GM12892 (cell line): ENCODE measurements at regions not wholly inside any gene's neighbourhood (a gene's known extent, or its start where the extent isn't known, plus 50 kb on each side); places are given as distances from the start of the nearest gene placed in this dataset.
"Not testable (repeated sequence)": the region's sequence is repeated elsewhere in the genome, so short reads cannot be mapped to it uniquely, and the experiment has no call there.

Source experiments
- DNase-seq: peaks from one replicate; pipeline ENCODE4 v3.0.0; 2011; ENCODE audit not compliant: insufficient read length
- FAIRE-seq: peaks from 2 replicates; lab custom pipeline; 2011; peaks lifted over from hg19 to GRCh38; lab: Jason Lieb, UNC
- POLR2A ChIP-seq: IDR thresholded peaks from 2 replicates; pipeline ENCODE4 v1.6.1; 2011; ENCODE audit warnings: low read depth, low read length, control low read depth
- POLR2AphosphoS5 ChIP-seq: IDR thresholded peaks from 2 replicates; pipeline ENCODE4 v1.6.1; 2011; ENCODE audit warnings: low read depth, low read length, control low read depth
- TAF1 ChIP-seq: IDR thresholded peaks from 2 replicates; pipeline ENCODE4 v1.6.1; 2011; ENCODE audit warnings: low read depth, mild to moderate bottlenecking, control low read depth, low read length, borderline replicate concordance

GRCh38 chr11:15835788-15836411 lies 520.4 kb downstream of the SOX6 start:
- TF ChIP-seq TAF1 (no peak), POLR2A (no peak), POLR2AphosphoS5 (no peak)

DNA sequence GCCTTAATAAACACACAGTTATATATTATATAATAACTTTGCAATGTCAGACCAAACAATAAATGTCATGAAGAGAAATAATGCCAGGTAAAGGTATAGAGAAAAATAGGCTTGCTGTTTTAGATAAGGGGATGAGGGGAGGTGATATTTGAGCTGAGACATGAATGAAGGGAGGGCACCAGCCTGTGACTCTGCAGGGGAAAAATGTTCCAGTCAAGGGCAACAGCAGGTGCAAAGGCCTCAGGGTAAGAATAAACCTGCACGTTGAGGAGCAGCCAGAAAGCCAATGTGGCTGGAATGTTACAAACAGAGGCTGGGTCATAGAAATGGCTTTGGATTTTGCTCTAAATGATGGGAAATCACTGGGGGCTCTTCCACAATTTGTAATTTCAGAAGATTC lies 519.6 kb downstream of the SOX6 start:
- DNase-seq: no peak
- TF ChIP-seq POLR2A (no peak), TAF1 (no peak), POLR2AphosphoS5 (no peak)
- FAIRE-seq: no peak

More at GRCh38 chr11:15835788-15836411, 520.4 kb downstream of the SOX6 start:
- FAIRE-seq (no peak), DNase-seq (no peak)

GRCh38 chr11:15837901-15838489 lies 518.4 kb downstream of the SOX6 start:
- TF ChIP-seq POLR2AphosphoS5 (no peak), POLR2A (no peak), TAF1 (no peak)
- no peak for FAIRE-seq
- DNase-seq: no peak

DNA sequence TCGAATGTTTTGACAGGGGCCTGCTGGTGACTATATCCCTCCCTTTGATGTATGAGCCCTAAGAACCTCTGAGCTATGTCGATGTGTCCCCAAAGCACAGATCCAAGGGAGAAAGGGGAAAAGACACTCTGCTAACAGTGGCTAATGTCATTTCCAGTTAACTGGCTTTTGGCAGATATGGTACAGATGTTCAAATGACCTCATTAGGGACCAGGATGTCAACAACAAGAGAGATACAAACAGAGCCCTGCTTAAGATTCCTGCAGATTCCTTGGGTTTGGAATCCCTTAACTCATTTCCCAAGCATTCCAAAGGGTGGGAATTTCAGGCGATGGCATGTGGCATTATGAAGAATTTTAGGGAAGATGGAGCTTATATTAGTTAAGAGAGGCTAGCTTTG lies 517.3 kb downstream of the SOX6 start:
- FAIRE-seq (no peak), DNase-seq (no peak)
- no peak for TF ChIP-seq POLR2AphosphoS5
- TF ChIP-seq TAF1: no peak
- no peak for TF ChIP-seq POLR2A

GRCh38 chr11:15840966-15841365 lies 515.4 kb downstream of the SOX6 start:
- FAIRE-seq: no peak
- TF ChIP-seq TAF1 (no peak), POLR2AphosphoS5 (no peak), POLR2A (no peak)

DNA sequence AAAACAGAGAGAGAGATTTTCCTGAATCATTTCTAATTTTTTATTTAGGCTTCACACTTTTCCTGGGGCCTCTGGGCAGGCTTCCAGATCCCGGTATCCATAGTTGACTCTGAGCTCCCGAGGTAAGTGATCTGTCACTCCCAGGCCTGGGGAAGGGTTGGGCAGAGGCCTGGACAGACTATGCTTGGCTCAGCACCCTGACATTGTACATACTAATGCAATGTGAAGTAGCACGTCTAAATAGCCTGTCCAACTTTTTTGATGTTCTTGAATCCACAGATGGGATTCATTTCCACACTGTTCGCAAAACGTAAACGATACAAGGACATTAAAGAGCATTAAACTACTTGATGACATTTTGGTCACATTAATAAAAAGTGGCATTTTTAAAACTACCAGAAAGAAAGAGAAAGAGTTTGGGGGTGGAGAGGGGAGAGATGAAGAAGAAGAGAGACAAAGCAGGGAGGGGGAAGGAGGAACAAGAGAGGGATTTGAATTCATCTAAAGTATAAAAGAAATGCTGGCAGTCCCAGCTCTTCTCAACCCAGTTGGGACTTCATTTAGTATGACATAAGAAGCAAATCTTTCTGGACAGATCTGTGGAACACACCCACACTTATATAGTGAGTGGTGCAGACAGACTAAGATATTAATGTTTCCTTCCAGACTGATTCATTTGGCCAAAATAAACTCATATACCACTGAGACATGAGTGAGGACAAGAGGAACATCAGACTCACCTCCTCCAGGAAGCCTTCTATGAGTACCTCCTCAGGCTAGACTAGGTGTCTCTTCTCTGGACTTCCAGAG lies 514.2 kb downstream of the SOX6 start:
- DNase-seq (no peak), FAIRE-seq (no peak)
- TF ChIP-seq TAF1: no peak
- TF ChIP-seq POLR2AphosphoS5: no peak
- TF ChIP-seq POLR2A: no peak

More at GRCh38 chr11:15840966-15841365, 515.4 kb downstream of the SOX6 start:
- no peak for DNase-seq

DNA sequence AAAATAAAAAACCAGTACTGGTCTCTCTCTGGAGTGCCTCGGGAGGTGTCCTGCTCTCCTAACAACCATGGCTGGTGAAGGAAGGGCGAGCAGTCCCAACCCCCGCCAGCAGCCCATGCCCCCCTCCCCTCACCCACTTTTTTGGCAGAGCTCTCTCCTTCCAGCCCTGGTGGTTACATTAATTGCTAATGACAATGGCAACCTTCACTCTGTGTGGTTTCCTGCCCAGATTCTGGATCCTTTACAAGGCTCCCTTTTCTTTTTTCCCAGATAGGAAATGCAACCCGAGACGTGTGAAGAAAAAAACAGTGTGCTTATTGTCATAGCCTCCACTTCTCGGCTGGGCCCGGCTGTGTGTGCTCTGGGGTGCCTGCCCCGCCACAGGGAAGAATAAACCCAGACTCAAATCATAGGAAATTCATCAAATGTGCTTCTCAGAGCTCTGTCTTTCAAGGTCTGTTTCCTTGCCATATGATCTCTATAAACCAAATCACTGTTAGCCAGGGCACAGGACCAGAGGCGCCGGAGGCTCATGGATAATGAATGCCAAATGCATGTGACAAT lies 513.0 kb downstream of the SOX6 start:
- TF ChIP-seq POLR2A (no peak), POLR2AphosphoS5 (no peak), TAF1 (no peak)
- FAIRE-seq (no peak), DNase-seq (no peak)

DNA sequence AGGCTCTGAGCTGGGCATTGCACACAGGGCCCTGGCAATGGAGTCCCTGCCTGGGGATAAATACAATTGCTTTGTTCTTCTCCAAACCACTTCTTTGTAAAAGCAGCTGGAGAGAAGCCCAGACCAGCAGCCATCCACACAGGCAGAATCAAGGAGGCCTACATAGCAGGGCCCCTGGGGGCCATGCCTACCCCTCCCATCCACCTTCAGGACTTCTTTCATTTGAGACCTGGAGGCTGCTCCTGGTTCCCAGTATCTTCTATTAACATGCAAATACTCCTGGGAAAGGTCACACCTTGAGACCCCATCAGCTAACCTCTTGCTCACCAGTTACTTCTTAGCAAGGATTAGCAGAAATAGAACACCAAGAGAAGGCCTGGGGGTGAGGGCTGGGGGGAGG lies 511.1 kb downstream of the SOX6 start:
- DNase-seq: no peak
- no peak for FAIRE-seq
- no peak for TF ChIP-seq POLR2A
- no peak for TF ChIP-seq POLR2AphosphoS5
- no peak for TF ChIP-seq TAF1

DNA sequence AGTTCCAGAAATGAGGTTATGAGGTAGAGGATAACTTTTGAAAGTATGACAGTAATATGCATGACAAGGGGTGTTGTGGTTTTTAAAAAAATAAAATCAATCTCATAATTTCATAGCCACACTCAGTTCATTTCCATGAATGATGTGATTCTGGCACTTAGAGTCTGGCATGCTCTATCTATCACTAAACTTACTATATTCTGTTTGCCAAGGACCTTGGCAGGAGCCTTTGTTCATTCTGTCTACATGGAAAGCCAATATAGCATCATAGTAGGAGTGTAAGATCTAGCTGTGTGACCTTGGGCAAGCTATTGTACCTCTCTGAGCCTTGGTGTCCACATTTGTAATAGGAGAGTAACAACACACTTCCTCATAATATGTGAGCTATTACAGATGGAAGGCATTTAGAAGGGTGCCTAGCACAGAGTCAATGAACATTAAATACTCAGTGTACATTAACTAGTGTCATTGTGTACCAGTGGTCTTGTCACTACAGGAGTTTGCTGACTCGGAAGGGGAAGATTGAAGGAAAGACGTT lies 507.6 kb downstream of the SOX6 start:
- DNase-seq (no peak), FAIRE-seq (no peak)
- TF ChIP-seq POLR2A: no peak
- no peak for TF ChIP-seq POLR2AphosphoS5
- no peak for TF ChIP-seq TAF1

- TF ChIP-seq TAF1: no peak
- TF ChIP-seq POLR2AphosphoS5: no peak
- TF ChIP-seq POLR2A: no peak
- DNase-seq (no peak), FAIRE-seq (no peak)
Measured at GRCh38 chr11:15849257-15849656, 507.1 kb downstream of the SOX6 start.

DNA sequence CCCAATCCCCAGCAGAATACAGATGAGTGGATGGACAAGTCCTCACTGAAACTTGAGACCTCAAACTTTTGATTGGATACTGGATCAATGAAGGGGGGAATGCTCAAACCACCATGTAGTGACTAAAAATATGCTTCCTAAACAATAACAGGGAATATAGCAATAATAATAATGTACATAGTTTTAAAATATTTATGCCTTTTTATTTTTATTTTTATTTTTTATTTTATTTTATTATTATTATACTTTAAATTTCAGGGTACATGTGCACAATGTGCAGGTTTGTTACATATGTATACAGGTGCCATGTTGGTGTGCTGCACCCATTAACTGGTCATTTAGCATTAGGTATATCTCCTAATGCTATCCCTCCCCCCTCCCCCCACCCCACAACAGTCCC lies 506.0 kb downstream of the SOX6 start:
- not testable (repeated sequence) for FAIRE-seq, DNase-seq
